ENCODE measurements at regions not wholly inside any gene's neighbourhood (a gene's known extent, or its start where the extent isn't known, plus 50 kb on each side); places are given as distances from the start of the nearest gene placed in this dataset.

- Histone ChIP-seq H3K79me2 (replicated peaks; ENCODE audit: insufficient read depth, low read length) (no peaks in the 10 kb centered on the region), H2AFZ (ENCODE audit: low read depth, low read length) (no peak overlapping the region), H3K4me2 (ENCODE audit: low read length) (no peak overlapping the region), H3K9me3 (ENCODE audit: low read length) (no peaks in the 10 kb centered on the region), H4K20me1 (ENCODE audit: insufficient read depth) (no peaks in the 10 kb centered on the region), H3K9ac (ENCODE audit: low read length) (no peak overlapping the region), H3F3A (ENCODE audit: insufficient read depth, low read length, poor library complexity, severe bottlenecking) (no peaks in the 10 kb centered on the region), H3K36me3 (ENCODE audit: insufficient read depth, low read length) (no peaks in the 10 kb centered on the region), H3K27ac (ENCODE audit: low read length) (no peak overlapping the region), H3K27me3 (ENCODE audit: insufficient read depth, low read depth, low read length) (no peaks in the 10 kb centered on the region), H3K9me2 (ENCODE audit: insufficient read depth, low read length) (no peaks in the 10 kb centered on the region), H3K4me3 (ENCODE audit: low read length) (no peak overlapping the region)
- TF ChIP-seq CTCF (IDR thresholded peaks at IDR 0.05; ENCODE audit: poor library complexity, severe bottlenecking) = no peak
- TF ChIP-seq RAD21 (conservative IDR thresholded peaks at IDR 0.05) = no peak
- no peak for TF ChIP-seq EP300 (conservative IDR thresholded peaks at IDR 0.05; ENCODE audit: poor library complexity, severe bottlenecking)
- TF ChIP-seq TAF1 (IDR thresholded peaks at IDR 0.05; ENCODE audit: low read depth) = no peak
- no peak for TF ChIP-seq SMC3 (conservative IDR thresholded peaks at IDR 0.05; ENCODE audit: poor library complexity)
- no peak for TF ChIP-seq MXI1 (conservative IDR thresholded peaks at IDR 0.05; ENCODE audit: poor library complexity, severe bottlenecking)
- TF ChIP-seq EZH2 (IDR thresholded peaks at IDR 0.05; ENCODE audit: borderline replicate concordance, insufficient read depth, low read length, poor library complexity, severe bottlenecking) = no peak
- TF ChIP-seq POLR2AphosphoS5 (IDR thresholded peaks at IDR 0.05) = no peak
- TF ChIP-seq, protein P1, sequence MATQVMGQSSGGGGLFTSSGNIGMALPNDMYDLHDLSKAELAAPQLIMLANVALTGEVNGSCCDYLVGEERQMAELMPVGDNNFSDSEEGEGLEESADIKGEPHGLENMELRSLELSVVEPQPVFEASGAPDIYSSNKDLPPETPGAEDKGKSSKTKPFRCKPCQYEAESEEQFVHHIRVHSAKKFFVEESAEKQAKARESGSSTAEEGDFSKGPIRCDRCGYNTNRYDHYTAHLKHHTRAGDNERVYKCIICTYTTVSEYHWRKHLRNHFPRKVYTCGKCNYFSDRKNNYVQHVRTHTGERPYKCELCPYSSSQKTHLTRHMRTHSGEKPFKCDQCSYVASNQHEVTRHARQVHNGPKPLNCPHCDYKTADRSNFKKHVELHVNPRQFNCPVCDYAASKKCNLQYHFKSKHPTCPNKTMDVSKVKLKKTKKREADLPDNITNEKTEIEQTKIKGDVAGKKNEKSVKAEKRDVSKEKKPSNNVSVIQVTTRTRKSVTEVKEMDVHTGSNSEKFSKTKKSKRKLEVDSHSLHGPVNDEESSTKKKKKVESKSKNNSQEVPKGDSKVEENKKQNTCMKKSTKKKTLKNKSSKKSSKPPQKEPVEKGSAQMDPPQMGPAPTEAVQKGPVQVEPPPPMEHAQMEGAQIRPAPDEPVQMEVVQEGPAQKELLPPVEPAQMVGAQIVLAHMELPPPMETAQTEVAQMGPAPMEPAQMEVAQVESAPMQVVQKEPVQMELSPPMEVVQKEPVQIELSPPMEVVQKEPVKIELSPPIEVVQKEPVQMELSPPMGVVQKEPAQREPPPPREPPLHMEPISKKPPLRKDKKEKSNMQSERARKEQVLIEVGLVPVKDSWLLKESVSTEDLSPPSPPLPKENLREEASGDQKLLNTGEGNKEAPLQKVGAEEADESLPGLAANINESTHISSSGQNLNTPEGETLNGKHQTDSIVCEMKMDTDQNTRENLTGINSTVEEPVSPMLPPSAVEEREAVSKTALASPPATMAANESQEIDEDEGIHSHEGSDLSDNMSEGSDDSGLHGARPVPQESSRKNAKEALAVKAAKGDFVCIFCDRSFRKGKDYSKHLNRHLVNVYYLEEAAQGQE (IDR thresholded peaks at IDR 0.05; ENCODE audit: borderline replicate concordance) = no peak
Measured at GRCh38 chr7:11895337-11895736, 63.3 kb upstream of the THSD7A start.

DNA sequence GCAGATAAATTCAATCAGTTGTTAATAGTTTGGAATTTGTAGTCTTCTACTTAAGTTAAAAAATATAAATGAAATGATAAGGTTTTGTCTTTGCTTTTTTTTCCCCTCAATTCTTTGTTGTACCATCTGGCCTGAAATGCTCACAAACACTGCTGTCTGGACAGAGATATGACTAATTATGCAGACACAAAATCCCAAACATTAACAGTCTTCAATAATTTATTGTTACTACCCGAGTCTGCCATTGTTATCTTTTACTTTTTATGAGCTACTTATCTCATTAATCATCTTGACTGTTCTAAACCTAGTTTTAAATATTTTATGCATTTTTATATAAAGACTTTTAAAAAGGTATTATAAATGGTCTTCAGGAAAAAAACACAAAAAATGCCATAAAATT, 64.7 kb upstream of the THSD7A start:
- Histone ChIP-seq H3K9ac (ENCODE audit: low read length) (no peak overlapping the region), H3K27me3 (ENCODE audit: insufficient read depth, low read depth, low read length) (no peaks in the 10 kb centered on the region)

More for the DNA sequence above, 64.7 kb upstream of the THSD7A start:
- Histone ChIP-seq H3F3A (ENCODE audit: insufficient read depth, low read length, poor library complexity, severe bottlenecking) (no peaks in the 10 kb centered on the region), H4K20me1 (ENCODE audit: insufficient read depth) (no peaks in the 10 kb centered on the region), H2AFZ (ENCODE audit: low read depth, low read length) (no peak overlapping the region), H3K27ac (ENCODE audit: low read length) (no peak overlapping the region), H3K4me3 (ENCODE audit: low read length) (no peak overlapping the region), H3K9me2 (ENCODE audit: insufficient read depth, low read length) (no peaks in the 10 kb centered on the region), H3K9me3 (ENCODE audit: low read length) (no peaks in the 10 kb centered on the region), H3K36me3 (ENCODE audit: insufficient read depth, low read length) (no peaks in the 10 kb centered on the region), H3K4me2 (ENCODE audit: low read length) (no peak overlapping the region), H3K79me2 (replicated peaks; ENCODE audit: insufficient read depth, low read length) (no peaks in the 10 kb centered on the region)
- no peak for TF ChIP-seq TAF1 (IDR thresholded peaks at IDR 0.05; ENCODE audit: low read depth)
- no peak for TF ChIP-seq EP300 (conservative IDR thresholded peaks at IDR 0.05; ENCODE audit: poor library complexity, severe bottlenecking)
- TF ChIP-seq RAD21 (conservative IDR thresholded peaks at IDR 0.05) = no peak
- no peak for TF ChIP-seq SMC3 (conservative IDR thresholded peaks at IDR 0.05; ENCODE audit: poor library complexity)
- no peak for TF ChIP-seq POLR2AphosphoS5 (IDR thresholded peaks at IDR 0.05)
- TF ChIP-seq EZH2 (IDR thresholded peaks at IDR 0.05; ENCODE audit: borderline replicate concordance, insufficient read depth, low read length, poor library complexity, severe bottlenecking) = no peak
